Activated CD8-positive, alpha-beta memory T cell treated with anti-CD3 and anti-CD28 coated beads, Interleukin-2, amount 50 U/mL, for 1 hour (primary cell): ENCODE measurements at regions not wholly inside any gene's neighbourhood (a gene's known extent, or its start where the extent isn't known, plus 50 kb on each side); places are given as distances from the start of the nearest gene placed in this dataset.
"Not testable (repeated sequence)": the region's sequence is repeated elsewhere in the genome, so short reads cannot be mapped to it uniquely, and the experiment has no call there.

Source experiments
- DNase-seq: peaks from one replicate; pipeline ENCODE4 v3.0.0-alpha.2; 2020; ENCODE audit errors: extremely low read depth

DNA sequence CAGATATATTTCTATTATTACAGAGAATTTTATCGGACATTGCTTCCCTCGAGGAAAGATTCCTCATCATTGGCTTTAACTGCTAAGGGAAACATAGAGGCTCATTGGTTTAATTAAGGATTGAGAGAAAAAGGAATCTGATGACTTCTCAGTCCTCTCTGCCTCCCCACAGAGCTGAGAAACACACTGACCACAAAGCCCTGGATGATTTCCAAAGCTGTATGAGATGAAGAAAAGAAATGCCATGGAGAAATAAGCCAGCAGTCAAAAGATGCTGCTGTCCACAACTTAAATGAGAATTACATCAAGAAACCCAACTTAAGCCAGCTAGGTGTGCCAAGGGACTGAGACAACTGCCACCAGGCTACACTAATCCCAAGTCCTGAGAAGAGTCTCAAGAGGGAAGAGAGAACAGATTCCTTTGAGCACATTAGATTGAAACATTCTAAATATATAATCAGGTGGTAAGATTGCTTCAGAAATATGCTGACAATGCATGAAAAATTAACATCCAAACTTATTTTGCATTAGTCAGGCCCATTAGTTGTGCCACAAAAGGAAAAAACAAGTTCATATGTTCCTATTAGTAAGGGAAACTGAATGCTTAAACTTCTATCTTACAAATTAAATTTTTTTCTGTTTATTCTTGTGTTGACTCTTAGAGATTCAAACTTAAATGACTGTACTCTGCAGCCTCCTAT, 308.1 kb upstream of the CYRIA start:
- DNase-seq: no peak

- DNase-seq: no peak
Observed at GRCh38 chr2:16972276-16972675, 306.6 kb upstream of the CYRIA start.

GRCh38 chr2:16971722-16972234, 306.1 kb upstream of the CYRIA start:
- no peak for DNase-seq

DNA sequence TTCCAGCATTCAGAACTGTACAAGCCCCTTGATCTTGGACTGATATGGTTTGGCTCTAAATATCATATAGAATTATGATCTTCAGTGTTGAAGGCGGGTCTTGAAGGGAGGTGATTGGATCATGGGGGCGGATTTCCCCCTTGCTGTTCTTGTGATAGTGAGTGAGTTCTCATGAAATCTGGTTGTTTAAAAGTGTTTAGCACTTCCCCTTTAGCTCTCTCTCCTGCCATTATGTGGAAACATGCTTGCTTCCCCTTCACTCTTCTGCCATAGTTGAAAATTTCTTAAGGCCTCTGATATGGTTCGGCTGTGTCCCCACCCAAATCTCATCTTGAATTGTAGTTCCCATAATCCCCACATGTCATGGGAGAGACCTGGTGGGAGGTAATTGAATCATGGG, 305.3 kb upstream of the CYRIA start:
- DNase-seq: not testable (repeated sequence)

DNA sequence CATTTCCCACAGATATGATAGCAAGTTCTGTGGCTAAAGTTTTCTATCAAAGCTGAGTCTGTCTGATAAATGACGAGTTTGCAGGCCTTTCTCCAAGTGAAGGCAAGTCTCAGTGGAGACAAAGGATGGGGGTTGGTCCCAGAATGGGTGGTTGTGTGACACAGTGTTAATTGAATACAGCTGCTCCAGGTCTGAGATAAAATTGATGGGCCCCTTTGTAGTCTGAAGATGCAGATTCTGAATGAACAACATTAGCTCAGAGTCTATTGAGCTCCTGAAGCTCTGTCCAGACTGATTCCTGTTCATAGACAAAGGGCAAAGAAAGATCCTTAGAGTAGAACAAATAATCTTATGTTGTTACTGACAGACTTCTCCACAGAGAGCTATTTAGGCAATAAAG, 296.9 kb upstream of the CYRIA start:
- no peak for DNase-seq

DNA sequence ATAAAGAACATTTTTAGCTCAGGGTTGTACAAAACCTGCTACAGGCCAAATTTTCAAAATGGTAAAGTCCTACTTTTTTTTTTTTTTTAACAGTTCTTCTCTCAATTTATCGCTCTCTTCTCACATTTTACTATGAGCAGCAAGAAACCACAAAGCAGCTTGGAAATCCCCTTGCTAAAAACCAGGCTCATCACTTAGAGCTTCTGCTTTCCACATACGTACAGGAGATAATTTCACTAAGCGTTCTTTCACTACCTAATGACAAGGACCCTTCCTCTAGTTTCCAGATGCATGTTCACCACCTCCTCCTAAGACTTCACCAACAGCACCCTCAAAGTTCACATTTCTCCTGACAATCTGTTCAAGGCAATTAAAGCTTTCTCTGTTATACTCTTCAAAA, 294.9 kb upstream of the CYRIA start:
- no peak for DNase-seq

GRCh38 chr2:16958266-16958665, 292.6 kb upstream of the CYRIA start:
- no peak for DNase-seq

DNA sequence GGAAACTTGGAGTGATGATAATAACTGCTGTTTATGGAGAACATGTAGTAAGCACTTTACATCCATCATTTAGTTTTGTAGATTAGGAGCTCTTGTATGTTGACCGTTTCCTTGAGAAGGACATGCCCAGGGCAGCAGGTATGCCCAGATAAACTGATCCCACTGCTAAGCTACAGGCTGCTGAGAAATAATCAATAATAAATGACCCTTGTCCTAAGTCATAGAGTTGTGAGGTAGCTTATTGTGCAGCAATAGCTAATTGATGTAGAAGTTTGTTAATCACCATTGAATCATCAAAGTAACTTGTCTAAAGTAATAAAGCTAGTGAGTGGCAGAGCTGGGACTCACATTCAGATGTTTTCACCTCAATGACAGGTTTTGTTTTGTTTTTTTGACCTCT, 287.2 kb upstream of the CYRIA start:
- DNase-seq: no peak

GRCh38 chr2:16952368-16952767, 286.7 kb upstream of the CYRIA start:
- no peak for DNase-seq

DNA sequence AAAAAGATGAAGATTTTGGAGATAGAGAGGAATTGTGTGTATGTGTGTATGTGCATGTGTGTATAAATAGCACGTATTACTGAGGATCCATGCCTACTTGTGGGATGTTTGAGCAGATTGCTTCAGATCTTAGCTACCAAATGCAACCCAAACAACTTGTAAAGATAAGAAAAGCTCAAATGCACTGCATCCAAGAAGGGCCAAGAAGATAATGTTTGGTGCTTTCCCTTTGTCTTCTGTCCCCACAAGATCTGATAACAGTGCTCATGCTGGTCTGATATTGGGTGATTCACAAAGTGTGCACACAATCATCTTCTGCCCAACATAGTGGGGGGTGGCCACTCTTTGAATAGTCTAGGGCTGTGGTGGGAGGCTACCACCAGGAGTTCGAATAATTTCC, 284.8 kb upstream of the CYRIA start:
- no peak for DNase-seq

- DNase-seq: no peak
Observed at GRCh38 chr2:16948710-16949109, 283.1 kb upstream of the CYRIA start.

DNA sequence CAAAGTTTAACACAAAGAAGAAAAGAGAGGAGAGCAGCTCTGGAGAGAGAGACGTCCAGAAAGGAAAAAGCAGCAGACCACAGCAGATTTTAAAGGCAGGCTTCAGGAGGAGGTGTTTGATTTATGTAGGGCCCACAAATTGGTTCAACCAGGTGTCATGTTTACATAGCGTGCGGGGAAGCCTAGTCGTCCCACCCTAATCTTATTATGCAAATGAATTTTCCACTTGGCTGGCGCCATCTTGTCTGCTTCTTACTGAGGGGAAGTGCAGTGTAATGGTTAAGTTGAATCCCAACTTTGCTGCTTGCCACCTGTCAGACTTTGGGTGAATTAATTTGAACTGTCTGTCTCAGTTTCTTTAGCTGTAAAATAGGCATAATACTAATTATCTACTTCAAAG, 282.4 kb upstream of the CYRIA start:
- DNase-seq: no peak

DNA sequence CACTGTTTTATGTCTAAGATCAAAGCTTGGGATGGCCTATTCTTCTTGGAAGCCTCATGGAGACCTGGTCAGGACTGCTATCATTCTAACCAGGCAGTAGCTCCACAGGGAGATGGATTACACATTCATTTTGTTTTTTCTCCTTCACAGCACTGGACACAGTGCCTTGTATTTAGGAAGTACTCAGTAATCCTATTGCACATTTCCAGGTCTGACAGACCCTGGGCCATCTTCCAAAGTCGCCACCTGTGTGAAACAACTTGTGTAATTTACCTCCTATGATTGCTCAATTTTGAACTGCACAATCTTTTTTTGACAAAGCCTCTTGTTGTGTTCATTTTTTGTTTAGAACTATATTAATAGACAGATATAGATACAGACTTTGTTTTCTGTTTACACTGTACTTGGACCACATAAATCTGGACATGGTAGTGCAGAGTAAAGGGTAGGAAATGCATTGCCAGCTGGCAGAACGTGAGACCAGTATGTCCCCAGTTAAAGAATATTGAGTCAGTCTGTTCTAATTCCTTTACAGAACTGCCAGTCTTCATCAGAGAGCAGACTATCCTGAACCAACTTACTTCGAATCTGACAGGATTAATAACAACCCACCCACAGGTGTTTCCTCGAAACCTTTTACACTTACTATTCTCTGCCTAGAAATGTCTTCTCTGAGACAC, 277.8 kb upstream of the CYRIA start:
- DNase-seq: no peak

- DNase-seq: no peak
Observed at GRCh38 chr2:16940214-16940613, 274.6 kb upstream of the CYRIA start.

DNA sequence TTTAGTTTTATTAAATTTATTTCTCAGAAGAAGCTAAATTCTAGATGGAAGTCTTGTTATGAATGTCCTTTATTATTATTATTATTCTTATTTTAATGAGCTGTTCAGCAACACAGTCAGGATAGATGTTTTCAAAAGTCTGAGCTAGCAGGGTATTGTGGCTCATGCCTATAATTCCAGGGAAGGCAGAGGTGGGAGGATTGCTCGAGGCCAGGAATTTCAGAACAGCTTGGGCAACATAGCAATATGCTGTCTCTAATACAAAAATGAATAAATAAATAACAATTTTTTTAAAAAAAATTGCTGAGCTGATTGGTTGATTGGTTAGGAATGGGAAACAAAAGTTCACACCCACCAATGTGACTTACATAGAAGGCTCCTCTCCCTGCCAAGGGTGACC, 274.1 kb upstream of the CYRIA start:
- no peak for DNase-seq

DNA sequence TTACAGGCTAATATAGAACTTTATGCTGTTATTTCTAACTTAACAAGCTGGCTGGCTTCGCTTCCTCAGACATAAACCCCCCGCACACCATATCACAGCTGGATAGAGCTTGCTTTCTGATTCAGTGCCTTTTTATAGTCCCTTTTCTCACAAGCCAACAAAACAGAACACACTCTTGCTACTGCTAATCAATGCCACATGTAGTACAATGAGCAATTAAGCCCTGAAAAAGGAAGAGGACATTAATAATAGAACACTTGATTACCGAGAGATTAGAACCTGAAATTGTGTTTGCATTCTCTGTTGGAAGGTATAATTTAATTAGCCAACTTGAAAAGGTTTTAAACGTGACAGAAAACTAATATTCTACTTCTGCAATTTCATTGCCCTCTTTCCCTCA, 267.7 kb upstream of the CYRIA start:
- DNase-seq: no peak

DNA sequence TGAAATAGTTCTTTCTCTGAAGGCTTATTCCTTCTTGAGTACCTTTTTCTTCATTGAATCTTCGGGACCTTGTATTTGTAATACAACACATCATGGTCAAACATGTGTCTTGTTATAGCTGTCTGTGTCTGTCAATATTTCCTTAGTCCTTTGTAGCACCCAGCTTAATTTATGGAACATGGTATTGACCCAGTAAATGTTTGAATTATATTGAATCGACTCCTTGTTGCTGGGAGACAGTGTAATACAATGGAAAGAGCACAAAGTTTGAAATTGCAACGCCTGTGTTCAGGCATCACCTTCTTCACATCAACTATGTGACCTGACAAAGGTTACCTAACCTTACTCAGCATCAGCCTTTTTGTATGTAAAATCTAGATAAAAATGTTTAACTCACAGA, 267.2 kb upstream of the CYRIA start:
- DNase-seq: no peak

DNA sequence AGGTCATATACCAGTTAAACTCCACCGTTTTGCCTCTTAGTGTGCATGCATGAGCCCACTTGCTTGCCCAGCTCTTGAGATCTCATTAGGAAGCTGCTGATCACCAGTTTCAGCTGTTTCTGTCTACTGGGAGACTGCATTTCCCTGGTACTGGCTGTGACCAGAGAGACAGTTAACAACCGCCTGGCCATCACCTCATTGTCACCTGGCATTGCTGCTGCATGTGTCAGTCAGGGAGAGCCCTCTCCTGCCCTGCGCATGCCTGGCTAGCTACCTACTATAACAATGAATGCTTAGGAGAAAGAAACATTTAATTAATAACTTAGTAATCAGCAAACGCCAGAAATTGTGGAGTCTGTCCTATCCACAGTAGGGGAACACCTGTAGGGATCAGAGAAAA, 265.8 kb upstream of the CYRIA start:
- no peak for DNase-seq

DNA sequence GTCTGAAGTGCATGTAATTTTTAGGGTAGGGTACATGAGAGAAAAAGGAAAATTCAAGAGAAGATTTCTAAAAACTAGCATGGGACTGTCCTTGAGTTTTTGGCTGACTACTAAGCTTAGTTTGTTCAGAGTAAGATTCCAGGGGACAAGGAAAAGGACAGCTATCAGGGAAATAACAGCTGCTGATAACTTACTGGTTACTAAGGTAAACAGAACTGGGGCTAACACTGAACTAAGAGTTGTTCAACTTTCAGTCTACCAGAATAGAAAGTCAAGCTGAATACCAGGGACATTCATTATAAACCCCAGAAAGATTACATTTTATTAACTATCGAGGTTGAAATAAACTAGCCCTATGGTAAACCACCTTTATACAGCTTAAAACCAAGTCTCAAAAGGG, 261.8 kb upstream of the CYRIA start:
- no peak for DNase-seq

- DNase-seq: no peak
Observed at GRCh38 chr2:16925145-16925544, 259.5 kb upstream of the CYRIA start.

DNA sequence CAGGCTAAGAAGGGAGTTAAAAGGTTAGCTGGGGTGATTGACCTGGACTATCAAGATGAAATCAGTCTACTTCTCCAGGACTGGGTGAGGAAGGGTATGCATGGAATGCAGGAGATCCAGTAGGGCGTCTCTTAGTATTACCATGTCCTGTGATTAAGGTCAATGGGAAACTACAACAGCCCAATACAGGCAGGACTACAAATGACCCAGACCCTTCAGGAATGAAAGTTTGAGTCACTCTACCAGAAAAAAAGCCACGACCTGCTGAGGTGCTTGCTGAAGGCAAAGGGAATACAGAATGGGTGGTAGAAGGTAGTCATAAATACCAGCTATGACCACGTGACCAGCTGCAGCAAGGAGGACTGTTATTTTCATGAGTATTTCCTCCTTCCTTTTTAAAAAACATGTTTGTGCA, 249.7 kb upstream of the CYRIA start:
- not testable (repeated sequence) for DNase-seq

- no peak for DNase-seq
Observed at GRCh38 chr2:16911746-16912145, 246.1 kb upstream of the CYRIA start.

DNA sequence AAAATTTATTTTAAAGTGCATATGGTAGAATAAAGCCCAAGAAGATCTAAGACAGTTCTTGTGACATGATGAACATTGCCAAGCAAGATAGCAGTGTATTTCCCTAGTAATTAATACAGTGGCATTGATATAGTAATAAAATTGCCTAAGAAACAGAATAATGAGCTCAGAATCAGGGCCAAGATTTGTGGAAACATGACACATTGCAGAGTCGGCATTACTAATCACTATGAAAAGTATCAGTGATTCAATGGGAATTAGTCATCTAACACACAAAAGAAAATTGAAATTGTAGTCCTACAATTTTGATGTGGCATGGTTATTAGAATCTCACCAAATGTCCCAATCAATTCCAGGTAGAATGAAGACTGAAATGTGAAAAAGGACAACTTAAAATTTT, 243.0 kb upstream of the CYRIA start:
- no peak for DNase-seq
